K562 (cell line): ENCODE measurements at regions not wholly inside any gene's neighbourhood (a gene's known extent, or its start where the extent isn't known, plus 50 kb on each side); places are given as distances from the start of the nearest gene placed in this dataset.

ENCODE experiments used
- ATAC-seq: fragments of 200-7000 bp; cut with Tn5 transposase; 3 replicates; pipeline ENCODE4 v1.9.1; 2020; ENCODE audit warnings: moderate library complexity
- BruUV-seq: library from RNA; stranded (reverse); fragments of 400-500 nt; replicated peaks from 2 replicates; lab custom pipeline; 2021; lab: Mats Ljungman, UMichigan
- CTCF ChIA-PET: fragments of 300-600 bp; formaldehyde crosslinking; extraction: SDS; loops from one replicate; lab custom pipeline; 2021; ENCODE audit warnings: low intra/inter-chr PET ratio; lab: Yijun Ruan, JAX
- POLR2A ChIA-PET: fragments of 300-600, 350-650 bp; sonication (Branson Sonifier 250); formaldehyde crosslinking; extraction: SDS; loops from one replicate; lab custom pipeline; 2021; ENCODE audit warnings: antibody characterized with exemption, inconsistent platforms; lab: Yijun Ruan, JAX
- DNase-seq, 4 experiments: peaks; one replicate each; pipeline versions ENCODE4 v3.0.0 to v3.0.0-alpha.2; 2011 to 2018; ENCODE audit warnings: low spot score in 3 of 4, mixed read lengths in 3 of 4; ENCODE audit errors: extremely low read depth in 1 of 4
- FAIRE-seq: peaks from 2 replicates; lab custom pipeline; 2011; peaks lifted over from hg19 to GRCh38; lab: Jason Lieb, UNC
- H2AFZ ChIP-seq: 2 replicates; pipeline ENCODE4 v1.6.0; 2011; ENCODE audit warnings: low read depth, low read length, control low read depth, inconsistent platforms
- H3K27ac ChIP-seq: fragments of 200-600 bp; 3 replicates; pipeline ENCODE4 v1.8.0; 2011; ENCODE audit warnings: low read depth, mild to moderate bottlenecking, control low read depth, inconsistent platforms, low read length, moderate library complexity, mixed read lengths; ENCODE audit errors: extremely low read depth
- H3K27me3 ChIP-seq, 2 experiments: fragments of 300-600 bp in 1 of 2; 2 replicates in 1 of 2; 3 replicates in 1 of 2; pipeline versions ENCODE4 v1.6.0 to v1.8.0; 2011; ENCODE audit warnings: inconsistent platforms in 2 of 2, low read length in 2 of 2, mild to moderate bottlenecking in 1 of 2, mixed read lengths in 1 of 2, moderate library complexity in 1 of 2; ENCODE audit not compliant: control insufficient read depth in 2 of 2, insufficient read depth in 2 of 2
- H3K36me3 ChIP-seq: fragments of 300-600 bp; 3 replicates; pipeline ENCODE4 v1.8.0; 2011; ENCODE audit warnings: mild to moderate bottlenecking, low read length, inconsistent platforms; ENCODE audit not compliant: control insufficient read depth, insufficient read depth
- H3K4me1 ChIP-seq, 2 experiments: fragments of 200-600 bp in 1 of 2; replicated peaks in 1 of 2; 2 replicates in 1 of 2; 3 replicates in 1 of 2; pipeline versions ENCODE4 v1.5.1 to v1.8.0; 2011; ENCODE audit warnings: inconsistent platforms in 2 of 2, low read length in 2 of 2, mild to moderate bottlenecking in 1 of 2, mixed read lengths in 1 of 2, moderate library complexity in 1 of 2; ENCODE audit not compliant: control insufficient read depth in 2 of 2, insufficient read depth in 2 of 2
- H3K4me2 ChIP-seq: 2 replicates; pipeline ENCODE4 v1.6.1; 2011; ENCODE audit warnings: low read length, control low read depth, inconsistent platforms, mixed read lengths; ENCODE audit not compliant: insufficient read depth
- H3K4me3 ChIP-seq: fragments of 200-600 bp; sonication (generic), shearing (Covaris generic); 2 replicates; pipeline ENCODE4 v1.5.1; 2016; ENCODE audit warnings: control low read depth, inconsistent platforms
- H3K79me2 ChIP-seq: fragments of 200-600 bp; 3 replicates; pipeline ENCODE4 v1.8.0; 2011; ENCODE audit warnings: low read length, inconsistent platforms; ENCODE audit not compliant: control insufficient read depth, insufficient read depth
- H3K9ac ChIP-seq, 2 experiments: 2 replicates each; pipeline versions ENCODE4 v1.6.0 to v1.6.1; 2011; ENCODE audit warnings: low read depth in 2 of 2, low read length in 2 of 2, control low read depth in 1 of 2, inconsistent platforms in 1 of 2, mild to moderate bottlenecking in 1 of 2, mixed read lengths in 1 of 2; ENCODE audit not compliant: insufficient read depth in 1 of 2
- H3K9me1 ChIP-seq: one replicate; pipeline ENCODE4 v1.6.0; 2011; ENCODE audit warnings: inconsistent platforms, mild to moderate bottlenecking, low read length, moderate library complexity; ENCODE audit not compliant: control insufficient read depth, insufficient read depth
- H3K9me3 ChIP-seq: replicated peaks from 2 replicates; pipeline ENCODE4 v1.5.1; 2011; ENCODE audit warnings: low read depth, low read length, inconsistent platforms; ENCODE audit not compliant: control insufficient read depth, insufficient read depth
- H4K20me1 ChIP-seq: replicated peaks from 2 replicates; pipeline ENCODE4 v1.6.1; 2011; ENCODE audit warnings: low read length, inconsistent platforms, mixed read lengths; ENCODE audit not compliant: control insufficient read depth, insufficient read depth
- ARID1B ChIP-seq: fragments of 450-650 bp; IDR thresholded peaks from 2 replicates; pipeline ENCODE4 v1.6.1; 2016; ENCODE audit warnings: antibody characterized with exemption, mild to moderate bottlenecking, inconsistent platforms
- GTF2A2 ChIP-seq: IDR thresholded peaks from 2 replicates; pipeline ENCODE4 v1.6.1; 2016; ENCODE audit warnings: mild to moderate bottlenecking, missing genetic modification characterization, missing compliant biosample characterization
- HDAC6 ChIP-seq: IDR thresholded peaks from 2 replicates; pipeline ENCODE4 v1.6.1; 2012; ENCODE audit warnings: low read depth, mild to moderate bottlenecking, control low read depth, inconsistent platforms, low read length, moderate library complexity
- HEY1 ChIP-seq: fragments of 250-450 bp; sonication (Bioruptor Pico); IDR thresholded peaks from 2 replicates; pipeline ENCODE4 v1.5.0; 2020; ENCODE audit warnings: mild to moderate bottlenecking, moderate library complexity, borderline replicate concordance
- HNRNPLL ChIP-seq: fragments of 200-400 bp; formaldehyde crosslinking; IDR thresholded peaks from 2 replicates; pipeline ENCODE4 v1.6.1; 2017; ENCODE audit warnings: low read length, low read depth, mild to moderate bottlenecking; ENCODE audit not compliant: poor library complexity, severe bottlenecking
- RBM14 ChIP-seq: fragments of 200-400 bp; formaldehyde crosslinking; IDR thresholded peaks from 2 replicates; pipeline ENCODE4 v1.6.1; 2018; ENCODE audit warnings: low read depth, mild to moderate bottlenecking, low read length, moderate library complexity, borderline replicate concordance; ENCODE audit not compliant: insufficient read depth
- SRSF1 ChIP-seq: fragments of 200-400 bp; formaldehyde crosslinking; IDR thresholded peaks from 2 replicates; pipeline ENCODE4 v1.6.1; 2017; ENCODE audit warnings: mild to moderate bottlenecking, low read depth, low read length, moderate library complexity
- TCF7L2 ChIP-seq: fragments of 150-350 bp; IDR thresholded peaks from 2 replicates; pipeline ENCODE4 v1.6.1; 2016; ENCODE audit warnings: low read depth, mild to moderate bottlenecking, low read length, moderate library complexity
- ZFP36 ChIP-seq: fragments of 150-350 bp; IDR thresholded peaks from 2 replicates; pipeline ENCODE4 v1.6.1; 2018; ENCODE audit warnings: low read length, low read depth; ENCODE audit not compliant: partially characterized antibody
- WGBS: fragments of 100-300 bp; shearing (Covaris generic); methylation state at CpG from one replicate; pipeline ENCODE4 v1.1.6; 2016; ENCODE audit warnings: low coverage, mixed read lengths; ENCODE audit not compliant: insufficient coverage; ENCODE audit errors: missing lambda C conversion rate; 5-methylcytosine and 5-hydroxymethylcytosine counted together
- in situ Hi-C: fragments of 300-500 bp; cut with MboI; formaldehyde crosslinking; loops from 4 replicates; pipeline ENCODE4 v1.15.0; 2018; ENCODE audit warnings: inconsistent platforms, mixed read lengths
- intact Hi-C: fragments of 100-400 bp; cut with micrococcal nuclease; formaldehyde crosslinking; loops from 2 replicates; pipeline ENCODE4 v1.14.2; 2022
- TF ChIP-seq, protein P1 (sequence below): fragments of 200-800 bp; sonication (Bioruptor generic); IDR thresholded peaks from 2 replicates; pipeline ENCODE4 v1.6.1; 2016; ENCODE audit warnings: missing genetic modification characterization, missing compliant biosample characterization
- TF ChIP-seq, protein P2 (sequence below): IDR thresholded peaks from 2 replicates; pipeline ENCODE4 v1.6.1; 2016; ENCODE audit warnings: missing genetic modification characterization, missing compliant biosample characterization

DNA sequence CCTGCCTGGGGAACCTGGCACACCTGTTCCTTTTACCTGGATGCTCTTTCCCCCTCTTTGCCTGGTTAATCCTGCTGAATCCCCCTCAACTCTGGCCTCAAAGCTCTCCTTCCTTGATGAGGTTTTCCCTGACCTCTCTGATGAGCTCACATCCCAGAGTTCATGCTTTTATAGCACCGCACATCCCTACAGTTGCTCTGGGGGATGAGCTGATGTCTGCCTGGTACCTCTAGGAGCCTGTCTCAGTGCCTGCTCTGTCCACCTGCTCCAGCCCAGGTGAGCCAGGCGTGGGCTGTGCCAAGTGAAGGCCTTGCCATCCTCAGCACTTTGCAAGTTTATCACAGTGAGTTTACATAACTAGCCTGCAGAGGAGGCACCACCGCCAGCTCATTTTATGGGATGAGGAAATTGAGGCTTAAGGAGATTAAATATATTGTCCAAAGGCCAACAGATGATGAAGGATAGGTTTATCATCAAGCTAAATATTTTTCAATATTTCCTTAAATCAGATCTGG, 58.6 kb upstream of the TMPRSS2 start:
- ATAC-seq (no peak), DNase-seq (no peak), FAIRE-seq (no peak)
- Histone ChIP-seq H3K27me3 (peaks cover 5 to 44% of the 10 kb centered on the region in 2 experiments), H3K4me2 (no peak overlapping the region), H3K36me3 (no peaks in the 10 kb centered on the region), H3K27ac (no peak overlapping the region), H3K9ac (no peak overlapping the region), H3K4me1 (no peaks in the 10 kb centered on the region), H3K79me2 (no peaks in the 10 kb centered on the region), H3K9me1 (no peaks in the 10 kb centered on the region), H3K4me3 (no peak overlapping the region), H2AFZ (no peak overlapping the region), H4K20me1 (no peaks in the 10 kb centered on the region), H3K9me3 (no peaks in the 10 kb centered on the region)
- POLR2A ChIA-PET, result interaction anchor here (1.5 kb wide), 1 partner anchor 13 kb away, joined by 6 read pairs; no protein-coding TSS in a partner anchor
- 0% methylated on average over 3 of the region's 3 CpGs for WGBS
- in situ Hi-C loops, result no loop called here
- CTCF ChIA-PET, result no interaction called here
- TF ChIP-seq, protein P1, sequence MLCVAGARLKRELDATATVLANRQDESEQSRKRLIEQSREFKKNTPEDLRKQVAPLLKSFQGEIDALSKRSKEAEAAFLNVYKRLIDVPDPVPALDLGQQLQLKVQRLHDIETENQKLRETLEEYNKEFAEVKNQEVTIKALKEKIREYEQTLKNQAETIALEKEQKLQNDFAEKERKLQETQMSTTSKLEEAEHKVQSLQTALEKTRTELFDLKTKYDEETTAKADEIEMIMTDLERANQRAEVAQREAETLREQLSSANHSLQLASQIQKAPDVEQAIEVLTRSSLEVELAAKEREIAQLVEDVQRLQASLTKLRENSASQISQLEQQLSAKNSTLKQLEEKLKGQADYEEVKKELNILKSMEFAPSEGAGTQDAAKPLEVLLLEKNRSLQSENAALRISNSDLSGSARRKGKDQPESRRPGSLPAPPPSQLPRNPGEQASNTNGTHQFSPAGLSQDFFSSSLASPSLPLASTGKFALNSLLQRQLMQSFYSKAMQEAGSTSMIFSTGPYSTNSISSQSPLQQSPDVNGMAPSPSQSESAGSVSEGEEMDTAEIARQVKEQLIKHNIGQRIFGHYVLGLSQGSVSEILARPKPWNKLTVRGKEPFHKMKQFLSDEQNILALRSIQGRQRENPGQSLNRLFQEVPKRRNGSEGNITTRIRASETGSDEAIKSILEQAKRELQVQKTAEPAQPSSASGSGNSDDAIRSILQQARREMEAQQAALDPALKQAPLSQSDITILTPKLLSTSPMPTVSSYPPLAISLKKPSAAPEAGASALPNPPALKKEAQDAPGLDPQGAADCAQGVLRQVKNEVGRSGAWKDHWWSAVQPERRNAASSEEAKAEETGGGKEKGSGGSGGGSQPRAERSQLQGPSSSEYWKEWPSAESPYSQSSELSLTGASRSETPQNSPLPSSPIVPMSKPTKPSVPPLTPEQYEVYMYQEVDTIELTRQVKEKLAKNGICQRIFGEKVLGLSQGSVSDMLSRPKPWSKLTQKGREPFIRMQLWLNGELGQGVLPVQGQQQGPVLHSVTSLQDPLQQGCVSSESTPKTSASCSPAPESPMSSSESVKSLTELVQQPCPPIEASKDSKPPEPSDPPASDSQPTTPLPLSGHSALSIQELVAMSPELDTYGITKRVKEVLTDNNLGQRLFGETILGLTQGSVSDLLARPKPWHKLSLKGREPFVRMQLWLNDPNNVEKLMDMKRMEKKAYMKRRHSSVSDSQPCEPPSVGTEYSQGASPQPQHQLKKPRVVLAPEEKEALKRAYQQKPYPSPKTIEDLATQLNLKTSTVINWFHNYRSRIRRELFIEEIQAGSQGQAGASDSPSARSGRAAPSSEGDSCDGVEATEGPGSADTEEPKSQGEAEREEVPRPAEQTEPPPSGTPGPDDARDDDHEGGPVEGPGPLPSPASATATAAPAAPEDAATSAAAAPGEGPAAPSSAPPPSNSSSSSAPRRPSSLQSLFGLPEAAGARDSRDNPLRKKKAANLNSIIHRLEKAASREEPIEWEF (CRISPR knock-in tag), result no peak
- TF ChIP-seq HNRNPLL, result no peak
- no peak for TF ChIP-seq SRSF1
- no peak for TF ChIP-seq GTF2A2 (tag)
- TF ChIP-seq RBM14, result no peak
- no peak for TF ChIP-seq HDAC6
- no peak for TF ChIP-seq TCF7L2
- TF ChIP-seq, protein P2, sequence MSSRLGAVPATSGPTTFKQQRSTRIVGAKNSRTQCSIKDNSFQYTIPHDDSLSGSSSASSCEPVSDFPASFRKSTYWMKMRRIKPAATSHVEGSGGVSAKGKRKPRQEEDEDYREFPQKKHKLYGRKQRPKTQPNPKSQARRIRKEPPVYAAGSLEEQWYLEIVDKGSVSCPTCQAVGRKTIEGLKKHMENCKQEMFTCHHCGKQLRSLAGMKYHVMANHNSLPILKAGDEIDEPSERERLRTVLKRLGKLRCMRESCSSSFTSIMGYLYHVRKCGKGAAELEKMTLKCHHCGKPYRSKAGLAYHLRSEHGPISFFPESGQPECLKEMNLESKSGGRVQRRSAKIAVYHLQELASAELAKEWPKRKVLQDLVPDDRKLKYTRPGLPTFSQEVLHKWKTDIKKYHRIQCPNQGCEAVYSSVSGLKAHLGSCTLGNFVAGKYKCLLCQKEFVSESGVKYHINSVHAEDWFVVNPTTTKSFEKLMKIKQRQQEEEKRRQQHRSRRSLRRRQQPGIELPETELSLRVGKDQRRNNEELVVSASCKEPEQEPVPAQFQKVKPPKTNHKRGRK (tag), result no peak
- TF ChIP-seq ZFP36, result no peak
- TF ChIP-seq HEY1, result no peak
- no peak for TF ChIP-seq ARID1B
- no TSS peak for BruUV-seq
- intact Hi-C loops, result no loop called here
